ENCODE measurements at regions not wholly inside any gene's neighbourhood (a gene's known extent, or its start where the extent isn't known, plus 50 kb on each side); places are given as distances from the start of the nearest gene placed in this dataset.
"Not testable (repeated sequence)": the region's sequence is repeated elsewhere in the genome, so short reads cannot be mapped to it uniquely, and the experiment has no call there.

DNA sequence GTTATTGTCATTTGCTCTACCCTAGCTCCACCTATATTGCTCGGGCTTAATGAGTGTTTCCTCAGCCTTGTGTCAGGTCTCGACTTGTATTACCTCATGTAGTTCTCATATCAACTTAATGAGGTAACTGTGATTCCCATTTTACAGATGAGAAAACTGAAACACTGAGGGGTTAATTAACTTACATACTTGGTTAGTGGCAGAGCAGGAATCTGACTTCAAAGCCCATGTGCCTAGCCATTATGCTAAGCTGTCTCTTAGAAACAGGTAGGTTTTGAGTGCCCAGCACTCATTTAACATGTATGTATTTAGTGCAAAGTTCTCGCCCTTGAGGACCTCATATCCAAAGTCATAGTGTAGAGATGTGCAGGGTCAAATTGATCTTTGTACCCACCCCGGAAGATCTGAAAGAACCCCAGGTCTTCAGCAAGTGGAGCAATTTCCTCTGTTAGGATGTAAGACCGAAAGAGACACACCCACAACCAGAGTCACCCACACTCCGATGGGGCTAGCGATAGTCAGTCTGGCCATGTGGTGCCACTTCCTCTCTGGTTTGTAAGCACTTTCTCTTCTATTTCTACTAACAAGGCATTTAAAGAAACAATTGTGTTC, 121.0 kb upstream of the SLC39A10 start:
- peak; percentile 52 for DNase-seq (ENCODE audit: low spot score)

- no peak for DNase-seq (ENCODE audit: low spot score)
Measured at GRCh38 chr2:195534971-195535370, 122.1 kb upstream of the SLC39A10 start.

GRCh38 chr2:195533771-195534642, 123.0 kb upstream of the SLC39A10 start:
- DNase-seq (ENCODE audit: low spot score), result peak; percentile 60

GRCh38 chr2:195532628-195533271, 124.3 kb upstream of the SLC39A10 start:
- DNase-seq (ENCODE audit: low spot score), result no peak

DNA sequence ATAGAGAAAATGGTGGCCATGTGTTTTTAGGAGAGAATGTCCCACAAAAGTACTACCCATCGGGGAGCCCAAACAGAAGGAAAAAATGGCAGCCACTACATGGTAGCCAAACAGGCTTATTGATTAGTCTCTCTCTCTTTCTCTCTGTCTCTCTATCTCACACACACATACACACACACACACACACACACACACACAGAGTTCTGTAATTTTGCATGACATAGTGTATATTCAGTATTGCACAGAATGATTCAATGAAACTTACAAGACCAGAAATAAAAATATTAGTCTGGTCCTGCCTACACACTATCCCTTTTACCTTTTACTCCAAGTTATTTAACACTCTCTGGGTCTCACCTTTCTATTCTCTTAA, 124.8 kb upstream of the SLC39A10 start:
- DNase-seq (ENCODE audit: low spot score), result no peak

GRCh38 chr2:195531754-195532153, 125.3 kb upstream of the SLC39A10 start:
- DNase-seq (ENCODE audit: low spot score), result no peak

GRCh38 chr2:195523242-195523641, 133.8 kb upstream of the SLC39A10 start:
- not testable (repeated sequence) for DNase-seq (ENCODE audit: low spot score)

DNA sequence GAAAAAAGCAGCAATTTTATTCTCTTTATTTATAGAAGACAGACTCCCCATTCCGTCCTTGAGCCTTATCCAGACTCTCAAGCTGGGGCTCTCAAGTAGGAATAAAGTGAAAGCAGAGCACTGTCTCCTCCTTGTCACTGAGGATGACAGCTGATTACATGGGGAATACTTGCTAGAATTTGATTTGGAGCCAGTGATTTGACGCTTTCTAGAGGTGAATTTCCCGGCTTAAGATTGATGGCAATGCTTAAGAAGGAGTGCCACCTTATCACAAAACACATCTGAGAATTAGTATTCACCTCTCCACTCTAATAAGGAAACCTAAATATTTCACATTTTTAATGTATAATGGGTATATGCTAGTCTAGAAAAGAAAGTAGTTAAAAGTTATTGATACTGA, 135.4 kb upstream of the SLC39A10 start:
- DNase-seq (ENCODE audit: low spot score), result no peak

DNA sequence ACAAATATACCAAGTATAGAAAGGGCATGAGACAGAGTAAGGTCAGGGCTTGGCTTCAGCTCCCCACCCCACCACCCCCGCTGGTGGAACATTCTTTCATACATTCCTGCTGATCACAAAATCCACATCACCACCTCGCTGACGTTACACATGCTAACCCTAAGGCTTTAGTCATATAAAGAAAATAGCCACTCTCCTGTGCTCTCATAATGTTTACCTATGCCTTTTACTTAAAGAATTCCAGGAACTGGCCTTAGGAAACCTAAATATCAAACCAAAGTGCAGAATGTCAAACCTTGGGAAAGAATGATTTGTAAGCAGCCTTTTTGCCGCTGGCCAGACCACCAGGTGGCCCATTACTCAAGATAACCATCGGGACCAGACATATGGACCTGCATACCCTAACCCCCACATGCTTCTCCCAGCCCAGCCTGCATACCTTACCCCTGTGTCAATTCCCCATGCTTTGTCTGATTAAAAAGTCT, 136.3 kb upstream of the SLC39A10 start:
- DNase-seq (ENCODE audit: low spot score), result no peak

- DNase-seq (ENCODE audit: low spot score), result no peak
Measured at GRCh38 chr2:195515551-195515950, 141.5 kb upstream of the SLC39A10 start.

DNA sequence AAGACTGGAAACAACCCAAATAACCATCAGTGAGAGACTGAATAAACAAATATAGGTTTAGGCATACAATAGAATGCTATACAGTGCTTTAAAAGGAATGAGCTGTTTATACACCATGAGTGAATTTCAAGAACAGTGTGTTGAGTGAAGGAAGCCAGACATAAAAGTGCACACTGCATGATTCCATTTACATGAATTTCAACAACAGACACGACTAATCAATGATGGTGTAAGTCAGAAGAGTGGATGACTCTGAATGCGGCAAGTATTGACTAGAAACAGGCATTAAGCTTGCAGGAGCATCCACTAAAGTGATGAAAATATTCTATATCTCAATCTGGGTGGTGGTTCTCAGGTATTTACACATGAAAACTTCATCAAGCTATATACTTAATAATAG, 142.7 kb upstream of the SLC39A10 start:
- DNase-seq (ENCODE audit: low spot score), result no peak

- DNase-seq (ENCODE audit: low spot score), result no peak
Measured at GRCh38 chr2:195513119-195513518, 143.9 kb upstream of the SLC39A10 start.

DNA sequence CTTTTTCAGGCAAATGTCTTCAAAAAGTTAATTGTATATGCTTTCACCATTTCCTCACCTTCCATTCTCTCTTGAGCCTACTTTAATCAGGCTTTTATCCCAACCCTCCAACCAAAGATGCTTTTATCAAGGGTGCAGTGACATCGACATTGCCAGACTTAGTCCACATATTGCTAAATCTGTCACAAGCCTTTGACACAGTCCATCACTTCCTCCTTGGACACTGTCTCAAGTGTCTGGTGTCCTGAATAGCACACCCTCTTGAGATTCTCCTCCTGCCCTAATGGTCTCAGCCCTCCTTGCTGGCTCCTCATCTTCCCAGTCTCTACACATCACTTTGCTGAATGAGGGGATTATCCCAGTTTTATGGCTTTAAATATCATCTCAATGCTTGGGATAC, 147.5 kb upstream of the SLC39A10 start:
- no peak for DNase-seq (ENCODE audit: low spot score)

DNA sequence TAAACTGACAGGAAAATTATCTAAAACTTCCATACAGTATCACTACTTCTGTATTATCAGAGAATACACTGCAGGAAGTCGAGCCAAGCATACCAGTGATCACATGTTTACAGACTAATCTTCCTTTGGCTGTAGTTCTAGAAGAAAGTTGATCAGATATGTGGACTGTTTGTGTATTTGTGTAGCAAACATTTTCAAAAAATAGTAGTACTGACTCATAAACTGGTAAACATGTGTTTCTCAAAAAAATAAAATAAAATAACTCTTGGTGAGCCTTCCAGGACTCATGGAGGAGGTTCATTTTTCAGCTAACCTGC, 148.9 kb upstream of the SLC39A10 start:
- DNase-seq (ENCODE audit: low spot score), result no peak

DNA sequence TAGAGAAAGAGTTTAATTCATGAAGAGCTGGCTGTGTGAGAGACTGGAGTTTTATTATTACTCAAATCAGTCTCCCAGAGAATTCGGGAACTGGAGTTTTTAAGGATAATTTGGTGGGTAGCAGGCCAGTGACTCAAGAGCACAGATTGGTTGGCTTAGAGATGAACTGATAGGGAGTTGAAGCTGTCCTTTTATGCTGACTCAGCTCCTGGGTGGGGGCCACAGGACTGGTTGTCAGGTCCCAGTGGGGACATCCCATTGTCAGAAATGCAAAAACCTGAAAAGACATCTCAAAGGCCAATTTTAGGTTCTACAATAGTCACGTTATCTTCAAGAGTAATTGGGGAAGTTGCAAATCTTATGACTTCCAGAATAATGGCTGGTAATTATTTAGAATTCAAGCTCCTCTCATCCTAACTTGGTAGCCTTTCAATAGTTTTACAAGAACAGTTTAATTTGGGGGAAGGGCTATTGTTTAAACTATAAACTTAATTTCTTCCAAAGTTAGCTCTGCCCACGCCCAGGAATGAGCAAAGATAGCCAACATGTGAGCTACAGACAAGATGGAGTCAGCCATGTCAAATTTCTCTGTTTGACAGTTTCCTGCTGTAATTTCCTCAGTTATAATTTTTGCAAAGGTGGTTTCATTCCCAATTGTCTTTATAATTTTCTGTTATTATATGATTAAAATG, 149.4 kb upstream of the SLC39A10 start:
- no peak for DNase-seq (ENCODE audit: low spot score)

GRCh38 chr2:195505701-195506100, 151.3 kb upstream of the SLC39A10 start:
- DNase-seq (ENCODE audit: low spot score), result no peak

DNA sequence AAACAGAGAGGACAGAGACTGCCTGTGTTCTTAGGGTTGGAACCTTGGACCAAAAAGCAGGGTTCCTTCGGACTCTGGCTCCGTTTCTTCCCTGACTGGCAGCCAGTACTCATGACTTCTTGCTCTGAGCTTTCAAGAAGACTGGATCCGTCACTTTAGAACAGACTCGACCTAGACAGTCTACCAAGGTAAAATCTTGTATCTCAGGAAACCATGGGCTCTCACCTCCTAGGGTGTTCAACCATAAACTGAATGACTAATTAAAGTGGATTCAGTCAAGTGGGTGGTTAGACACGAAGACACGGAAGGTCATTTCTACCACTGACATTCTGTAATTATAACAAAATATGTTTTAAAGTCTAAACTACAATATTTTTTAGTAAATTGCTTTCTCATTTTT, 153.8 kb upstream of the SLC39A10 start:
- no peak for DNase-seq (ENCODE audit: low spot score)

GRCh38 chr2:195501746-195502145, 155.3 kb upstream of the SLC39A10 start:
- peak; percentile 20 for DNase-seq (ENCODE audit: low spot score)

DNA sequence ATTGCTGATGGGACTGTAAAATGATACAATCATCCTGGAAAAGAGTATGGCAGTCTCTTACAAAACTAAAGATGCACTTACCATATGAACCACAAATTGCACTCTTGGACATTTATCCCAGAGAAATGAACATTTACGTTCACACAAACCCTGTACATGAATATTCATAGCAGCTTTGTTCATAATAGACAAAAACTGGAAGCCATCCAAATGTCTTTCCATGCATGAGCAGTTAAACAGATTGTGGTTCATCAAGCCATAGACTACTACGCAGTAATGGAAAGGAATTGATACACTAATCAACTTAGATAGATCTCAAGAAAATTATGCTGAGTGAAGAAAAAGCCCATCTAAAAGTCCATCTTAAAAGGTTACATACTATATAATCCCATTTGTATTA, 156.1 kb upstream of the SLC39A10 start:
- DNase-seq (ENCODE audit: low spot score), result no peak

GRCh38 chr2:195498839-195499490, 158.1 kb upstream of the SLC39A10 start:
- DNase-seq (ENCODE audit: low spot score), result no peak

- peak; percentile 16 for DNase-seq (ENCODE audit: low spot score)
Measured at GRCh38 chr2:195498176-195498575, 158.8 kb upstream of the SLC39A10 start.

DNA sequence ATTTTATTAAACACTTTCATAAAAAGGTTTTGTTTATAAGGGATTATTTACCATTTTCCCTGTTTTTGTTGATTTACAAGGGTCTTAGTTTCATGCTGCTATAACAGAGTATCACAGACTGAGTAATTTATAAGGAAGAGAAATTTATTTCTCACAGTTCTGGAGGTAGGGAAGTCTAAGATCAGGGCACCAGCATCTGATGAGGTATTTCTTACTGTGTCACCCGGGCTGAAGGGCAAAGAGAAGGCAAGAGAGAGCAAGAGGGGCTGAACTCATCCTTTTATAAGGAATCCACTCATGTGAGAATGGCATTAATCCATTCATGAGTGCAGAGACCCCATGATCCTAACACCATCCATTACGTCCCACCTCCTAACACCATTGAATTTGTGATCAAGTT, 160.0 kb upstream of the SLC39A10 start:
- no peak for DNase-seq (ENCODE audit: low spot score)

Data from SW480 (cell line).